Smooth muscle cell (in vitro differentiated cells): ENCODE measurements at regions not wholly inside any gene's neighbourhood (a gene's known extent, or its start where the extent isn't known, plus 50 kb on each side); places are given as distances from the start of the nearest gene placed in this dataset.

Source experiments
- DNase-seq: peaks from one replicate; lab custom pipeline; 2025; ENCODE audit not compliant: unreplicated experiment; lab: John Stamatoyannopoulos, UW
- H2AFZ ChIP-seq: fragments of 200-600 bp; sonication (generic); 2 replicates; pipeline ENCODE4 v1.6.0; 2016; ENCODE audit warnings: antibody characterized with exemption, low read depth, mild to moderate bottlenecking
- H3F3A ChIP-seq: fragments of 200-600 bp; sonication (generic); 2 replicates; pipeline ENCODE4 v1.6.0; 2017; ENCODE audit warnings: antibody characterized with exemption, low read depth
- H3K27ac ChIP-seq: fragments of 200-600 bp; sonication (generic); 2 replicates; pipeline ENCODE4 v1.5.1; 2016; ENCODE audit warnings: low read depth, mild to moderate bottlenecking
- H3K27me3 ChIP-seq: fragments of 200-600 bp; sonication (generic); 2 replicates; pipeline ENCODE4 v1.6.1; 2016; ENCODE audit warnings: low read depth, mild to moderate bottlenecking
- H3K36me3 ChIP-seq: fragments of 200-600 bp; sonication (generic); 2 replicates; pipeline ENCODE4 v1.5.1; 2016; ENCODE audit warnings: low read depth
- H3K4me1 ChIP-seq: fragments of 200-600 bp; sonication (generic); 2 replicates; pipeline ENCODE4 v1.5.1; 2016; ENCODE audit warnings: low read depth
- H3K4me2 ChIP-seq: fragments of 200-600 bp; sonication (generic); 2 replicates; pipeline ENCODE4 v1.6.0; 2016; ENCODE audit warnings: mild to moderate bottlenecking
- H3K4me3 ChIP-seq: fragments of 200-600 bp; sonication (generic); 2 replicates; pipeline ENCODE4 v1.5.1; 2016; ENCODE audit warnings: mild to moderate bottlenecking
- H3K79me2 ChIP-seq: fragments of 200-600 bp; sonication (generic); 2 replicates; pipeline ENCODE4 v1.6.0; 2016; ENCODE audit warnings: low read depth, mild to moderate bottlenecking
- H3K9ac ChIP-seq: fragments of 200-600 bp; sonication (generic); 2 replicates; pipeline ENCODE4 v1.6.0; 2016; ENCODE audit warnings: low read depth
- H3K9me3 ChIP-seq: fragments of 200-600 bp; sonication (generic); replicated peaks from 2 replicates; pipeline ENCODE4 v1.5.1; 2016; ENCODE audit warnings: low read depth
- H4K20me1 ChIP-seq: fragments of 200-600 bp; sonication (generic); 2 replicates; pipeline ENCODE4 v1.6.0; 2016; ENCODE audit warnings: low read depth
- CTCF ChIP-seq: fragments of 200-600 bp; sonication (generic); IDR thresholded peaks from 2 replicates; pipeline ENCODE4 v1.5.1; 2017; ENCODE audit warnings: borderline replicate concordance, mild to moderate bottlenecking, antibody characterized with exemption; ENCODE audit not compliant: insufficient read depth, poor library complexity, severe bottlenecking
- WGBS: methylation state at CpG from one replicate; pipeline ENCODE4 v1.1.7; 2016; ENCODE audit warnings: low lambda C conversion rate; 5-methylcytosine and 5-hydroxymethylcytosine counted together

- H3K4me1 ChIP-seq: no peaks in the 10 kb centered on the region
- H3K27me3 ChIP-seq: no peaks in the 10 kb centered on the region
- H3K36me3 ChIP-seq: no peaks in the 10 kb centered on the region
- no peak for TF ChIP-seq CTCF
- H3K9ac ChIP-seq: no peak overlapping the region
- H3K9me3 ChIP-seq: no peaks in the 10 kb centered on the region
- no peaks in the 10 kb centered on the region for H4K20me1 ChIP-seq
- H3K79me2 ChIP-seq: no peaks in the 10 kb centered on the region
- no peaks in the 10 kb centered on the region for H3F3A ChIP-seq
- H3K4me3 ChIP-seq: no peak overlapping the region
- H3K27ac ChIP-seq: no peak overlapping the region
- H2AFZ ChIP-seq: no peak overlapping the region
- no peak for DNase-seq
- H3K4me2 ChIP-seq: no peak overlapping the region
Observed at GRCh38 chr1:55358581-55358980, 143.4 kb upstream of the USP24 start.

GRCh38 chr1:55355549-55355948 lies 140.4 kb upstream of the USP24 start:
- WGBS: 92% methylated on average over 4 of the region's 4 CpGs
- DNase-seq: no peak
- Histone ChIP-seq H3K4me2 (no peak overlapping the region), H3K9me3 (no peaks in the 10 kb centered on the region), H3F3A (no peaks in the 10 kb centered on the region), H3K9ac (no peak overlapping the region), H3K36me3 (no peaks in the 10 kb centered on the region), H2AFZ (no peak overlapping the region), H4K20me1 (no peaks in the 10 kb centered on the region), H3K4me1 (no peaks in the 10 kb centered on the region), H3K79me2 (no peaks in the 10 kb centered on the region), H3K27ac (no peak overlapping the region), H3K4me3 (no peak overlapping the region), H3K27me3 (no peaks in the 10 kb centered on the region)
- TF ChIP-seq CTCF: no peak

- Histone ChIP-seq H4K20me1 (no peaks in the 10 kb centered on the region), H3K27ac (no peak overlapping the region), H3K79me2 (no peaks in the 10 kb centered on the region), H2AFZ (no peak overlapping the region), H3K27me3 (no peaks in the 10 kb centered on the region), H3F3A (no peaks in the 10 kb centered on the region), H3K4me3 (no peak overlapping the region), H3K36me3 (no peaks in the 10 kb centered on the region), H3K9me3 (no peaks in the 10 kb centered on the region), H3K9ac (no peak overlapping the region), H3K4me1 (no peaks in the 10 kb centered on the region), H3K4me2 (no peak overlapping the region)
- TF ChIP-seq CTCF: no peak
- DNase-seq: no peak
- WGBS: 82% methylated on average over 10 of the region's 10 CpGs
Observed at GRCh38 chr1:55353707-55354620, 138.8 kb upstream of the USP24 start.

- no peak for DNase-seq
- H3K4me2 ChIP-seq: no peak overlapping the region
- no peaks in the 10 kb centered on the region for H3K4me1 ChIP-seq
- no peaks in the 10 kb centered on the region for H3K79me2 ChIP-seq
- H3K27me3 ChIP-seq: no peaks in the 10 kb centered on the region
- no peaks in the 10 kb centered on the region for H3K9me3 ChIP-seq
- WGBS: 85% methylated on average over 1 of the region's 1 CpG
- H3K9ac ChIP-seq: no peak overlapping the region
- no peaks in the 10 kb centered on the region for H3F3A ChIP-seq
- no peak overlapping the region for H3K27ac ChIP-seq
- H3K36me3 ChIP-seq: no peaks in the 10 kb centered on the region
- no peak overlapping the region for H2AFZ ChIP-seq
- TF ChIP-seq CTCF: no peak
- no peak overlapping the region for H3K4me3 ChIP-seq
- no peaks in the 10 kb centered on the region for H4K20me1 ChIP-seq
Observed at GRCh38 chr1:55352811-55353180, 137.6 kb upstream of the USP24 start.
